Neural crest cell (in vitro differentiated cells): ENCODE measurements at regions not wholly inside any gene's neighbourhood (a gene's known extent, or its start where the extent isn't known, plus 50 kb on each side); places are given as distances from the start of the nearest gene placed in this dataset.

Experiments
- DNase-seq: peaks from one replicate; pipeline ENCODE4 v3.0.0; 2021; ENCODE audit warnings: low read depth, mixed read lengths, low spot score
- H3K27ac Mint-ChIP-seq: one replicate; pipeline ENCODE4 v1.8.0; 2021; ENCODE audit warnings: mild to moderate bottlenecking, mixed read lengths; ENCODE audit not compliant: unreplicated experiment
- H3K27me3 Mint-ChIP-seq: 2 replicates; pipeline ENCODE4 v1.8.0; 2021; ENCODE audit warnings: low read depth, mild to moderate bottlenecking, mixed read lengths
- H3K36me3 Mint-ChIP-seq: 2 replicates; pipeline ENCODE4 v1.8.0; 2021; ENCODE audit warnings: low read depth, mild to moderate bottlenecking, mixed read lengths
- H3K4me1 Mint-ChIP-seq: 2 replicates; pipeline ENCODE4 v1.8.0; 2021; ENCODE audit warnings: mixed read lengths
- H3K4me3 Mint-ChIP-seq: one replicate; pipeline ENCODE4 v1.8.0; 2021; ENCODE audit warnings: mild to moderate bottlenecking, mixed read lengths
- H3K9me3 Mint-ChIP-seq: 2 replicates; pipeline ENCODE4 v1.8.0; 2021; ENCODE audit warnings: mixed read lengths
- CTCF ChIP-seq: fragments of 200-600 bp; sonication (generic); conservative IDR thresholded peaks from 2 replicates; pipeline ENCODE4 v1.5.0; 2021; ENCODE audit warnings: antibody characterized with exemption, mild to moderate bottlenecking

GRCh38 chr5:40172721-40173120 is 507.0 kb upstream of the PTGER4 start:
- Mint-ChIP-seq H3K27ac (no peak overlapping the region), H3K4me1 (no peaks in the 10 kb centered on the region), H3K9me3 (peaks cover 25% of the 10 kb centered on the region), H3K4me3 (no peak overlapping the region), H3K36me3 (peaks cover 5% of the 10 kb centered on the region), H3K27me3 (no peaks in the 10 kb centered on the region)
- no peak for DNase-seq
- TF ChIP-seq CTCF = no peak

- H3K4me3 Mint-ChIP-seq = no peak overlapping the region
- peaks cover 5% of the 10 kb centered on the region for H3K36me3 Mint-ChIP-seq
- no peak overlapping the region for H3K27ac Mint-ChIP-seq
- H3K27me3 Mint-ChIP-seq = no peaks in the 10 kb centered on the region
- H3K9me3 Mint-ChIP-seq = peaks cover 25% of the 10 kb centered on the region
- no peak for TF ChIP-seq CTCF
- H3K4me1 Mint-ChIP-seq = no peaks in the 10 kb centered on the region
- DNase-seq = no peak
Measured at GRCh38 chr5:40171971-40172370, 507.7 kb upstream of the PTGER4 start.

GRCh38 chr5:40167283-40167682 is 512.4 kb upstream of the PTGER4 start:
- peaks cover 5% of the 10 kb centered on the region for H3K36me3 Mint-ChIP-seq
- H3K27ac Mint-ChIP-seq = no peak overlapping the region
- TF ChIP-seq CTCF = no peak
- no peak for DNase-seq
- peaks cover 11% of the 10 kb centered on the region for H3K9me3 Mint-ChIP-seq
- no peak overlapping the region for H3K4me3 Mint-ChIP-seq
- H3K27me3 Mint-ChIP-seq = no peaks in the 10 kb centered on the region
- H3K4me1 Mint-ChIP-seq = no peaks in the 10 kb centered on the region

- no peak for TF ChIP-seq CTCF
- Mint-ChIP-seq H3K9me3 (peaks cover 11% of the 10 kb centered on the region), H3K4me3 (no peak overlapping the region), H3K27ac (no peak overlapping the region), H3K36me3 (peaks cover 5% of the 10 kb centered on the region), H3K27me3 (no peaks in the 10 kb centered on the region), H3K4me1 (no peaks in the 10 kb centered on the region)
- no peak for DNase-seq
Measured at GRCh38 chr5:40166802-40167201, 512.9 kb upstream of the PTGER4 start.

- Mint-ChIP-seq H3K4me1 (no peaks in the 10 kb centered on the region), H3K27ac (no peak overlapping the region), H3K9me3 (peaks cover 11% of the 10 kb centered on the region), H3K36me3 (peaks cover 5% of the 10 kb centered on the region), H3K4me3 (no peak overlapping the region), H3K27me3 (no peaks in the 10 kb centered on the region)
- DNase-seq = no peak
- no peak for TF ChIP-seq CTCF
Measured at GRCh38 chr5:40165789-40166728, 513.7 kb upstream of the PTGER4 start.
